CD8-positive, alpha-beta memory T cell (primary cell): ENCODE measurements at regions not wholly inside any gene's neighbourhood (a gene's known extent, or its start where the extent isn't known, plus 50 kb on each side); places are given as distances from the start of the nearest gene placed in this dataset.
"Not testable (repeated sequence)": the region's sequence is repeated elsewhere in the genome, so short reads cannot be mapped to it uniquely, and the experiment has no call there.

ENCODE experiments used
- CTCF ChIA-PET: fragments of 350-600 bp; sonication (Branson Sonifier 250); formaldehyde crosslinking; loops from one replicate; lab custom pipeline; 2021; ENCODE audit warnings: antibody characterized with exemption; lab: Charles Lee
- POLR2A ChIA-PET: fragments of 350-600 bp; sonication (Branson Sonifier 250); formaldehyde crosslinking; loops from one replicate; lab custom pipeline; 2021; ENCODE audit warnings: antibody characterized with exemption; lab: Charles Lee
- DNase-seq, 5 donors: peaks; one replicate each; pipeline versions ENCODE4 v3.0.0 to v3.0.0-alpha.2; 2020 to 2022; ENCODE audit warnings: mixed read lengths in 1 of 5
- H3K27ac ChIP-seq: one replicate; pipeline ENCODE4 v1.7.0; 2013; ENCODE audit warnings: low read depth, mild to moderate bottlenecking, low read length, moderate library complexity
- H3K27me3 ChIP-seq: 2 replicates; pipeline ENCODE4 v1.7.0; 2013; ENCODE audit warnings: low read length, mild to moderate bottlenecking; ENCODE audit not compliant: insufficient read depth, poor library complexity, severe bottlenecking
- H3K36me3 ChIP-seq: 2 replicates; pipeline ENCODE4 v1.7.0; 2013; ENCODE audit warnings: mild to moderate bottlenecking, low read length, moderate library complexity; ENCODE audit not compliant: insufficient read depth
- H3K4me1 ChIP-seq: 2 replicates; pipeline ENCODE4 v1.7.0; 2013; ENCODE audit warnings: mild to moderate bottlenecking, low read length, moderate library complexity; ENCODE audit not compliant: insufficient read depth
- H3K4me3 ChIP-seq: 2 replicates; pipeline ENCODE4 v1.7.0; 2013; ENCODE audit warnings: mild to moderate bottlenecking, low read length
- H3K9me3 ChIP-seq: 2 replicates; pipeline ENCODE4 v1.7.0; 2013; ENCODE audit warnings: mild to moderate bottlenecking, low read length
- H3K27ac Mint-ChIP-seq, 8 donors: one replicate each; pipeline ENCODE4 v1.8.0; 2020 to 2021; ENCODE audit warnings: mixed read lengths in 8 of 8, mild to moderate bottlenecking in 6 of 8, inconsistent platforms in 3 of 8, moderate library complexity in 3 of 8
- H3K27me3 Mint-ChIP-seq, 2 donors: one replicate each; pipeline ENCODE4 v1.8.0; 2020 to 2021; ENCODE audit warnings: mixed read lengths in 2 of 2, mild to moderate bottlenecking in 1 of 2, moderate library complexity in 1 of 2
- H3K36me3 Mint-ChIP-seq, 3 donors: one replicate each; pipeline ENCODE4 v1.8.0; 2020 to 2021; ENCODE audit warnings: mixed read lengths in 3 of 3, inconsistent platforms in 1 of 3, mild to moderate bottlenecking in 1 of 3
- H3K4me1 Mint-ChIP-seq, 3 donors: one replicate each; pipeline ENCODE4 v1.8.0; 2020 to 2021; ENCODE audit warnings: mixed read lengths in 3 of 3, inconsistent platforms in 1 of 3, mild to moderate bottlenecking in 1 of 3
- H3K4me3 Mint-ChIP-seq, 7 donors: one replicate each; pipeline ENCODE4 v1.8.0; 2020 to 2021; ENCODE audit warnings: mixed read lengths in 7 of 7, mild to moderate bottlenecking in 6 of 7, moderate library complexity in 4 of 7, inconsistent platforms in 2 of 7
- H3K9me3 Mint-ChIP-seq, 5 donors: one replicate each; pipeline ENCODE4 v1.8.0; 2020 to 2022; ENCODE audit warnings: mixed read lengths in 5 of 5, mild to moderate bottlenecking in 3 of 5, moderate library complexity in 2 of 5, inconsistent platforms in 1 of 5

DNA sequence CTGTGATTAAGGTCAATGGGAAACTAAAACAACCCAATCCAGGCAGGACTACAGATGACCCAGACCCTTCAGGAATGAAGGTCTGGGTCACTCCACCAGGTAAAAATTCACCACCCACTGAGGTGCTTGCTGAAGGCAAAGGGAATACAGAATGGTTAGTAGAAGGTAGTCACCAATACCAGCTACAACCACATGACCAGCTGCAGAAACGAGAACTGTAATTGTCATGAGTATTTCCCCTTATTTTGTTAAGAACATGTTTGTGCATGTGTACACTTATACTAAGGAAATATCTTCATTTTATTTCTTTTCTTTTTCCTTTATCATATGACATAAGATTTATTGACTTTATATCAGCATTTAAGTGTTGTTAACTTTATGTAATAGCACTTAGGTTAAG lies 126.1 kb upstream of the ZC3H12C start:
- POLR2A ChIA-PET, CTCF ChIA-PET, H3K4me3 ChIP-seq, H3K27ac Mint-ChIP-seq, H3K36me3 Mint-ChIP-seq, H3K27me3 Mint-ChIP-seq, H3K9me3 ChIP-seq, H3K4me1 Mint-ChIP-seq, H3K4me1 ChIP-seq, H3K9me3 Mint-ChIP-seq, H3K27me3 ChIP-seq, H3K36me3 ChIP-seq, H3K27ac ChIP-seq, H3K4me3 Mint-ChIP-seq, DNase-seq: not testable (repeated sequence)

DNA sequence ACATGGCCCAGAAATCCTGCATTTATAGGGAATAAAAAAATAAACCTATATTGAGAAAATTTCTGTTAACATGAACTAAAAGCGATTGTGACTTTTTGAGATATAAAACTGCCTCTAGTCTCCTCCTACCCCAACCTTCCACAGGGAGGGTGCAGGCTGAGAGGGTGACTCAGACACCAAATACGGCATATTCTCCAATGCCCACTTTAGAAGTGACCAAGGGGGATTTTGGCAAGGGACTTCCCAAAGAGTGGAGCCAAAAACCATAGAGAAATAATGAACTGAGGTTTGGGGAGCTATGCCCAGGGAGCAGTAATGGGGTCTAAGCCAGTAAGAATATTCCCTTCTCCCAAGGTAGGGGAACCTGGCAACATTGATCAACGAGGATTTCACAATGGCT lies 124.9 kb upstream of the ZC3H12C start:
- H3K4me1 ChIP-seq: no peaks in the 10 kb centered on the region
- no peaks in the 10 kb centered on the region for H3K36me3 Mint-ChIP-seq
- no peaks in the 10 kb centered on the region for H3K27me3 ChIP-seq
- H3K36me3 ChIP-seq: no peaks in the 10 kb centered on the region
- ChIA-PET CTCF (no interaction called here), POLR2A (no interaction called here)
- no peak overlapping the region for H3K27ac Mint-ChIP-seq
- no peak overlapping the region for H3K4me3 ChIP-seq
- H3K27me3 Mint-ChIP-seq: peaks cover 0 to 5% of the 10 kb centered on the region in 2 donors
- H3K27ac ChIP-seq: no peak overlapping the region
- H3K9me3 Mint-ChIP-seq: peaks cover 0 to 3% (median 0%) of the 10 kb centered on the region in 5 donors
- H3K4me3 Mint-ChIP-seq: no peak overlapping the region
- H3K4me1 Mint-ChIP-seq: peaks cover 2 to 7% (median 4%) of the 10 kb centered on the region in 3 donors
- H3K9me3 ChIP-seq: no peaks in the 10 kb centered on the region
- DNase-seq: no peak

- DNase-seq: no peak
- H3K27me3 Mint-ChIP-seq: peaks cover 0 to 5% of the 10 kb centered on the region in 2 donors
Observed at GRCh38 chr11:109968781-109969180, 124.4 kb upstream of the ZC3H12C start.

DNA sequence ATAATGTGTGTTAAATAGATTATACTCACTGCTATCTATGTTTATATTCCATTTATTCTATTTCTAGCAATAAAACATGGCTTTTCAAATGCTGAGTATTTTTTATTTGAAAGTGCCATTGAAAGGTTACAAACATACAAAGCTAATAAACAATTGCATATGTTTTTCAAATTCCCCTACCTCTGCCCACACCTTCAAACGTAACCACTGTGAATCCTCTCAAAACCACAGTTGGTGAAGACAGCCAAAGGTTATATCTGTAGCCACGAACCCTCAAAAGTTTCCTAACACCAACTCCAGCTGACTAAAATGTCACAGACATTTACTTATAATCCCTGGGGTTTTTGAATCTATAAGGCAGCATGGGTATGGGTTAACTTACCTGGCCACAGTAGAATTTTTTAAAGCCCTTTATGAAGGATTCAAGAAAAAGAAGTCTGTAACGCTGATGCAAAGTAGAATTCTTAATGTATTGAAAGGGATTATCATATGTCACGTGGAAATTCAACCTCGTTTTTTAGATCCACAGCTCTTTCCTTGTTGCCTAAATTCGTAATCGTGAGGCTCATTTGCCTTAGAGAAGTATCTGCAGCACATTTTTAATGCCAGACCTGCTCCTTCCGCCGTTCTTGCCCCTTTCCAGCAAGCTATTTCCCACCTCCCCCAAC lies 122.5 kb upstream of the ZC3H12C start:
- ChIA-PET POLR2A (no interaction called here), CTCF (no interaction called here)
- H3K4me3 ChIP-seq: no peak overlapping the region
- H3K4me1 ChIP-seq: no peaks in the 10 kb centered on the region
- H3K27ac ChIP-seq: no peak overlapping the region
- no peaks in the 10 kb centered on the region for H3K36me3 Mint-ChIP-seq
- peaks cover 0 to 3% (median 0%) of the 10 kb centered on the region in 5 donors for H3K9me3 Mint-ChIP-seq
- H3K4me1 Mint-ChIP-seq: peaks cover 2 to 7% (median 4%) of the 10 kb centered on the region in 3 donors
- peaks cover 1 to 14% of the 10 kb centered on the region in 2 donors for H3K27me3 Mint-ChIP-seq
- no peaks in the 10 kb centered on the region for H3K9me3 ChIP-seq
- H3K36me3 ChIP-seq: no peaks in the 10 kb centered on the region
- DNase-seq: no peak
- no peak overlapping the region for H3K4me3 Mint-ChIP-seq
- peak overlapping the region in 1 of 8 donors; percentile 2 for H3K27ac Mint-ChIP-seq
- no peaks in the 10 kb centered on the region for H3K27me3 ChIP-seq

More at GRCh38 chr11:109968781-109969180, 124.4 kb upstream of the ZC3H12C start:
- H3K36me3 ChIP-seq: no peaks in the 10 kb centered on the region
- POLR2A ChIA-PET: no interaction called here
- peaks cover 2 to 7% (median 4%) of the 10 kb centered on the region in 3 donors for H3K4me1 Mint-ChIP-seq
- H3K4me1 ChIP-seq: no peaks in the 10 kb centered on the region
- H3K4me3 ChIP-seq: no peak overlapping the region
- no peaks in the 10 kb centered on the region for H3K36me3 Mint-ChIP-seq
- no peaks in the 10 kb centered on the region for H3K9me3 ChIP-seq
- no peak overlapping the region for H3K4me3 Mint-ChIP-seq
- H3K27ac Mint-ChIP-seq: no peak overlapping the region
- H3K27me3 ChIP-seq: no peaks in the 10 kb centered on the region
- CTCF ChIA-PET: no interaction called here
- H3K27ac ChIP-seq: no peak overlapping the region
- peaks cover 0 to 3% (median 2%) of the 10 kb centered on the region in 5 donors for H3K9me3 Mint-ChIP-seq

GRCh38 chr11:109971184-109971523 lies 122.0 kb upstream of the ZC3H12C start:
- H3K27me3 ChIP-seq: no peaks in the 10 kb centered on the region
- Mint-ChIP-seq H3K36me3 (no peaks in the 10 kb centered on the region), H3K9me3 (peaks cover 0 to 3% (median 0%) of the 10 kb centered on the region in 5 donors), H3K27ac (peak overlapping the region in 1 of 8 donors; percentile 2), H3K4me3 (no peak overlapping the region), H3K4me1 (peaks cover 2 to 7% (median 4%) of the 10 kb centered on the region in 3 donors), H3K27me3 (peaks cover 1 to 14% of the 10 kb centered on the region in 2 donors)
- no peak for DNase-seq
- H3K27ac ChIP-seq: no peak overlapping the region
- H3K36me3 ChIP-seq: no peaks in the 10 kb centered on the region
- no peaks in the 10 kb centered on the region for H3K4me1 ChIP-seq
- ChIA-PET CTCF (no interaction called here), POLR2A (no interaction called here)
- H3K9me3 ChIP-seq: no peaks in the 10 kb centered on the region
- no peak overlapping the region for H3K4me3 ChIP-seq

GRCh38 chr11:109972181-109972715 lies 120.9 kb upstream of the ZC3H12C start:
- H3K4me1 Mint-ChIP-seq: peaks cover 2 to 7% (median 4%) of the 10 kb centered on the region in 3 donors
- Histone ChIP-seq H3K36me3 (no peaks in the 10 kb centered on the region), H3K27ac (no peak overlapping the region), H3K4me1 (no peaks in the 10 kb centered on the region), H3K4me3 (no peak overlapping the region), H3K27me3 (no peaks in the 10 kb centered on the region), H3K9me3 (no peaks in the 10 kb centered on the region)
- CTCF ChIA-PET: no interaction called here
- no peaks in the 10 kb centered on the region for H3K36me3 Mint-ChIP-seq
- POLR2A ChIA-PET: no interaction called here
- peaks cover 1 to 14% of the 10 kb centered on the region in 2 donors for H3K27me3 Mint-ChIP-seq
- H3K4me3 Mint-ChIP-seq: no peak overlapping the region
- H3K27ac Mint-ChIP-seq: no peak overlapping the region
- H3K9me3 Mint-ChIP-seq: peaks cover 0 to 4% (median 0%) of the 10 kb centered on the region in 5 donors
- no peak for DNase-seq

- Mint-ChIP-seq H3K27me3 (peaks cover 1 to 14% of the 10 kb centered on the region in 2 donors), H3K4me3 (no peak overlapping the region), H3K4me1 (peaks cover 2 to 7% (median 4%) of the 10 kb centered on the region in 3 donors), H3K36me3 (no peaks in the 10 kb centered on the region), H3K9me3 (peaks cover 0 to 6% (median 0%) of the 10 kb centered on the region in 5 donors), H3K27ac (no peak overlapping the region)
- no peak for DNase-seq
- Histone ChIP-seq H3K27me3 (no peaks in the 10 kb centered on the region), H3K4me1 (no peaks in the 10 kb centered on the region), H3K9me3 (no peaks in the 10 kb centered on the region), H3K36me3 (no peaks in the 10 kb centered on the region), H3K4me3 (no peak overlapping the region), H3K27ac (no peak overlapping the region)
- ChIA-PET POLR2A (no interaction called here), CTCF (no interaction called here)
Observed at GRCh38 chr11:109972939-109973338, 120.3 kb upstream of the ZC3H12C start.

DNA sequence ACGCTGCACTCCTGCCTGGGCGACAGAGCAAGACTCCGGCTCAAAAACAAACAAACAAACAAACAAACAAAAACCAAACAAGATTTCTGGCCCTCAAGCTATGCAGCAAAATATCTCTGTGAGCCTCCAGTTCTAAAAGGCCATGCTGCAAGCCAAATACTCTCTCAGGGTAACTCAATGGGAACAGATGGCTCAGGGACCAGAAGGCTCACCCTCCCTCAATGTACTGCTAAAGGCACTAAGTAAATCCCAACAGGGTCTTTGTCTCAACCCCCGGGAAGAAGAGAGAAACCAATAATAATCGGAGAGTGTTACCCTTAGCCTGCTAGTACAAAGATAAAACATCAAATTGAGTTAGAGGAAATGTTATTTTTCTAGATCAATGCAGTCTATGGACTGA lies 119.7 kb upstream of the ZC3H12C start:
- DNase-seq: no peak
- H3K36me3 ChIP-seq: no peaks in the 10 kb centered on the region
- H3K4me1 ChIP-seq: no peaks in the 10 kb centered on the region
- H3K27me3 Mint-ChIP-seq: peaks cover 1 to 16% of the 10 kb centered on the region in 2 donors
- no peak overlapping the region for H3K4me3 ChIP-seq
- H3K9me3 Mint-ChIP-seq: peaks cover 0 to 6% (median 0%) of the 10 kb centered on the region in 5 donors
- no peak overlapping the region for H3K27ac Mint-ChIP-seq
- H3K27ac ChIP-seq: no peak overlapping the region
- no peaks in the 10 kb centered on the region for H3K27me3 ChIP-seq
- ChIA-PET POLR2A (no interaction called here), CTCF (no interaction called here)
- H3K36me3 Mint-ChIP-seq: no peaks in the 10 kb centered on the region
- no peak overlapping the region for H3K4me3 Mint-ChIP-seq
- peaks cover 2 to 7% (median 4%) of the 10 kb centered on the region in 3 donors for H3K4me1 Mint-ChIP-seq
- H3K9me3 ChIP-seq: no peaks in the 10 kb centered on the region
